GM23338 (cell line): ENCODE measurements at regions not wholly inside any gene's neighbourhood (a gene's known extent, or its start where the extent isn't known, plus 50 kb on each side); places are given as distances from the start of the nearest gene placed in this dataset.

ENCODE experiments used
- ATAC-seq: fragments of 200-7000 bp; cut with Tn5 transposase; 3 replicates; pipeline ENCODE4 v1.9.1; 2020
- DNase-seq: peaks from one replicate; pipeline ENCODE4 v3.0.0-alpha.2; 2015; ENCODE audit warnings: low spot score
- H2AFZ ChIP-seq: fragments of 200-600 bp; sonication (generic); 2 replicates; pipeline ENCODE4 v1.8.0; 2016; ENCODE audit warnings: antibody characterized with exemption, mild to moderate bottlenecking, moderate library complexity
- H3F3A ChIP-seq: fragments of 200-600 bp; sonication (generic); replicated peaks from 2 replicates; pipeline ENCODE4 v1.8.0; 2017; ENCODE audit warnings: antibody characterized with exemption, mixed run types, low read depth
- H3K27ac ChIP-seq: fragments of 200-600 bp; sonication (generic); 2 replicates; pipeline ENCODE4 v1.6.1; 2016; ENCODE audit warnings: low read depth
- H3K27me3 ChIP-seq: fragments of 200-600 bp; sonication (generic); 2 replicates; pipeline ENCODE4 v1.8.0; 2016; ENCODE audit warnings: mild to moderate bottlenecking, mixed run types, moderate library complexity; ENCODE audit not compliant: insufficient read depth
- H3K36me3 ChIP-seq: fragments of 200-600 bp; sonication (generic); 2 replicates; pipeline ENCODE4 v1.8.0; 2016; ENCODE audit warnings: mild to moderate bottlenecking; ENCODE audit not compliant: insufficient read depth
- H3K4me1 ChIP-seq: fragments of 200-600 bp; sonication (generic); 2 replicates; pipeline ENCODE4 v1.8.0; 2016; ENCODE audit warnings: mild to moderate bottlenecking, moderate library complexity; ENCODE audit not compliant: insufficient read depth
- H3K4me2 ChIP-seq: fragments of 200-600 bp; sonication (generic); 2 replicates; pipeline ENCODE4 v1.7.1; 2017; ENCODE audit warnings: mixed run types
- H3K4me3 ChIP-seq: fragments of 200-600 bp; sonication (generic); 2 replicates; pipeline ENCODE4 v1.6.1; 2016; ENCODE audit warnings: mixed run types
- H3K79me2 ChIP-seq: fragments of 200-600 bp; sonication (generic); replicated peaks from 2 replicates; pipeline ENCODE4 v1.8.0; 2017; ENCODE audit warnings: mild to moderate bottlenecking; ENCODE audit not compliant: insufficient read depth
- H3K9me2 ChIP-seq: fragments of 200-600 bp; sonication (generic); 2 replicates; pipeline ENCODE4 v1.8.0; 2017; ENCODE audit not compliant: insufficient read depth
- H4K20me1 ChIP-seq: fragments of 200-600 bp; sonication (generic); replicated peaks from 2 replicates; pipeline ENCODE4 v1.8.0; 2017; ENCODE audit warnings: mild to moderate bottlenecking; ENCODE audit not compliant: insufficient read depth
- H3K27ac Mint-ChIP-seq: 2 replicates; pipeline ENCODE4 v1.8.0; 2020; ENCODE audit warnings: inconsistent platforms, mild to moderate bottlenecking, moderate library complexity, mixed read lengths
- H3K27me3 Mint-ChIP-seq: 3 replicates; pipeline ENCODE4 v1.8.0; 2022; ENCODE audit warnings: low read depth, mild to moderate bottlenecking, moderate library complexity, mixed read lengths, inconsistent platforms; ENCODE audit not compliant: insufficient read depth, poor library complexity
- H3K36me3 Mint-ChIP-seq: 3 replicates; pipeline ENCODE4 v1.8.0; 2021; ENCODE audit warnings: low read depth, mild to moderate bottlenecking, inconsistent platforms, moderate library complexity, mixed read lengths
- H3K4me1 Mint-ChIP-seq: 3 replicates; pipeline ENCODE4 v1.8.0; 2020; ENCODE audit warnings: mild to moderate bottlenecking, inconsistent platforms, mixed read lengths
- H3K4me3 Mint-ChIP-seq: 3 replicates; pipeline ENCODE4 v1.8.0; 2021; ENCODE audit warnings: moderate library complexity, mild to moderate bottlenecking, inconsistent platforms, mixed read lengths
- H3K9me3 Mint-ChIP-seq: 3 replicates; pipeline ENCODE4 v1.8.0; 2020; ENCODE audit warnings: moderate library complexity, mild to moderate bottlenecking, inconsistent platforms, mixed read lengths
- CREB1 ChIP-seq: fragments of 250-450 bp; sonication (Bioruptor Pico); IDR thresholded peaks from 2 replicates; pipeline ENCODE4 v1.5.0; 2020; ENCODE audit warnings: low read depth, mild to moderate bottlenecking, moderate library complexity
- CTCF ChIP-seq, 2 experiments: fragments of 200-600 bp in 1 of 2; sonication (generic) in 1 of 2; conservative IDR thresholded peaks; 2 replicates each; pipeline versions ENCODE4 v1.5.1 to v1.6.1; 2016 to 2017; ENCODE audit warnings: antibody characterized with exemption in 2 of 2, low read depth in 2 of 2, mild to moderate bottlenecking in 2 of 2, moderate library complexity in 1 of 2
- ETS1 ChIP-seq: IDR thresholded peaks from 2 replicates; pipeline ENCODE4 v1.6.1; 2016; ENCODE audit warnings: antibody characterized with exemption
- EZH2 ChIP-seq: fragments of 200-600 bp; sonication (generic); IDR thresholded peaks from one replicate; pipeline ENCODE4 v1.8.0; 2017; ENCODE audit warnings: antibody characterized with exemption, mild to moderate bottlenecking, low read depth; ENCODE audit not compliant: unreplicated experiment
- EZH2phosphoT487 ChIP-seq: fragments of 200-600 bp; sonication (generic); IDR thresholded peaks from one replicate; pipeline ENCODE4 v1.8.1; 2018; ENCODE audit warnings: antibody characterized with exemption; ENCODE audit not compliant: unreplicated experiment
- JUNB ChIP-seq: IDR thresholded peaks from one replicate; pipeline ENCODE4 v1.6.1; 2016; ENCODE audit warnings: antibody characterized with exemption; ENCODE audit not compliant: unreplicated experiment
- NANOG ChIP-seq: IDR thresholded peaks from 2 replicates; pipeline ENCODE4 v1.6.1; 2016; ENCODE audit warnings: antibody characterized with exemption, borderline replicate concordance
- POLR2AphosphoS5 ChIP-seq: IDR thresholded peaks from 2 replicates; pipeline ENCODE4 v1.6.1; 2016; ENCODE audit warnings: antibody characterized with exemption, low read depth
- STAT1 ChIP-seq: IDR thresholded peaks from one replicate; pipeline ENCODE4 v1.6.1; 2016; ENCODE audit warnings: antibody characterized with exemption; ENCODE audit not compliant: unreplicated experiment
- ZNF114 ChIP-seq: fragments of 250-450 bp; sonication (Bioruptor Pico); IDR thresholded peaks from 2 replicates; pipeline ENCODE4 v1.5.0; 2020; ENCODE audit warnings: mild to moderate bottlenecking, moderate library complexity
- ZNF331 ChIP-seq: fragments of 250-450 bp; sonication (Bioruptor Pico); IDR thresholded peaks from 2 replicates; pipeline ENCODE4 v1.5.0; 2020; ENCODE audit warnings: low read depth, mild to moderate bottlenecking, moderate library complexity
- ZNF462 ChIP-seq: fragments of 250-450 bp; sonication (Bioruptor Pico); IDR thresholded peaks from 2 replicates; pipeline ENCODE4 v1.5.0; 2020; ENCODE audit warnings: mild to moderate bottlenecking, moderate library complexity

- H2AFZ ChIP-seq: no peak overlapping the region
- no peaks in the 10 kb centered on the region for H3K9me2 ChIP-seq
- H4K20me1 ChIP-seq: no peaks in the 10 kb centered on the region
- no peak overlapping the region for H3K27ac Mint-ChIP-seq
- no peaks in the 10 kb centered on the region for H3F3A ChIP-seq
- peak overlapping the region; percentile 62; the same call in 1 of the 2 replicates for H3K4me3 ChIP-seq
- 0 out of 2 replicates have a peak, but pooled peaks cover 5% of the 10 kb centered on the region for H3K4me1 ChIP-seq
- H3K79me2 ChIP-seq: no peaks in the 10 kb centered on the region
- H3K4me3 Mint-ChIP-seq: no peak overlapping the region
- peak overlapping the region; percentile 73; the same call in 1 of the 2 replicates for H3K4me2 ChIP-seq
- ATAC-seq (no peak), DNase-seq (no peak)
- no peak overlapping the region for H3K27ac ChIP-seq
- H3K36me3 Mint-ChIP-seq: no peaks in the 10 kb centered on the region
- H3K27me3 Mint-ChIP-seq: peaks cover 31% of the 10 kb centered on the region
- no peaks in the 10 kb centered on the region; the same call in 1 of the 2 replicates for H3K36me3 ChIP-seq
- H3K27me3 ChIP-seq: peaks cover 55% of the 10 kb centered on the region
- peaks cover 13% of the 10 kb centered on the region; the same call in 2 of the 3 replicates for H3K4me1 Mint-ChIP-seq
- no peaks in the 10 kb centered on the region for H3K9me3 Mint-ChIP-seq
- TF ChIP-seq ZNF114: no peak
- TF ChIP-seq EZH2: no peak
These were observed 94.2 kb upstream of the TBX5 start for GRCh38 chr12:114500131-114500530.

GRCh38 chr12:114499338-114499737 lies 93.4 kb upstream of the TBX5 start:
- no peak for DNase-seq
- Histone ChIP-seq H3K27ac (no peak overlapping the region), H3F3A (no peaks in the 10 kb centered on the region), H3K4me3 (no peak overlapping the region), H4K20me1 (no peaks in the 10 kb centered on the region), H2AFZ (no peak overlapping the region), H3K9me2 (no peaks in the 10 kb centered on the region), H3K4me2 (no peak overlapping the region), H3K27me3 (peaks cover 55% of the 10 kb centered on the region), H3K4me1 (0 out of 2 replicates have a peak, but pooled peaks cover 5% of the 10 kb centered on the region), H3K36me3 (no peaks in the 10 kb centered on the region; the same call in 1 of the 2 replicates), H3K79me2 (no peaks in the 10 kb centered on the region)
- H3K4me3 Mint-ChIP-seq: no peak overlapping the region
- H3K9me3 Mint-ChIP-seq: no peaks in the 10 kb centered on the region
- peaks cover 13% of the 10 kb centered on the region; the same call in 2 of the 3 replicates for H3K4me1 Mint-ChIP-seq
- H3K36me3 Mint-ChIP-seq: no peaks in the 10 kb centered on the region
- no peak overlapping the region for H3K27ac Mint-ChIP-seq
- H3K27me3 Mint-ChIP-seq: peaks cover 31% of the 10 kb centered on the region
- ATAC-seq: no peak
- TF ChIP-seq ZNF462: no peak
- TF ChIP-seq ETS1: no peak
- TF ChIP-seq POLR2AphosphoS5: no peak
- no peak for TF ChIP-seq ZNF331 (CRISPR knock-in tag)
- no peak for TF ChIP-seq ZNF114
- TF ChIP-seq CTCF (conservative IDR thresholded peaks at IDR 0.05; ENCODE audit: low read depth in 2 of 2): no peak
- no peak for TF ChIP-seq NANOG
- no peak for TF ChIP-seq STAT1
- TF ChIP-seq JUNB: no peak
- no peak for TF ChIP-seq EZH2phosphoT487
- no peak for TF ChIP-seq CREB1 (CRISPR knock-in tag)
- no peak for TF ChIP-seq EZH2
